Loucy (cell line): ENCODE measurements at regions not wholly inside any gene's neighbourhood (a gene's known extent, or its start where the extent isn't known, plus 50 kb on each side); places are given as distances from the start of the nearest gene placed in this dataset.

ENCODE experiments used
- H2AFZ ChIP-seq: fragments of 200-600 bp; sonication (generic); 2 replicates; pipeline ENCODE4 v1.6.0; 2016; ENCODE audit warnings: antibody characterized with exemption, mild to moderate bottlenecking, low read length, moderate library complexity
- H3F3A ChIP-seq: fragments of 200-600 bp; 2 replicates; pipeline ENCODE4 v1.6.0; 2016; ENCODE audit warnings: antibody characterized with exemption, low read depth, mild to moderate bottlenecking
- H3K27me3 ChIP-seq: fragments of 200-600 bp; sonication (generic); 2 replicates; pipeline ENCODE4 v1.6.1; 2014; ENCODE audit warnings: low read length, mild to moderate bottlenecking; ENCODE audit not compliant: insufficient read depth, poor library complexity, severe bottlenecking
- H3K36me3 ChIP-seq: fragments of 200-600 bp; sonication (generic); 2 replicates; pipeline ENCODE4 v1.6.1; 2016; ENCODE audit warnings: low read length; ENCODE audit not compliant: insufficient read depth
- H3K4me1 ChIP-seq: fragments of 200-600 bp; sonication (generic); 2 replicates; pipeline ENCODE4 v1.5.1; 2014; ENCODE audit warnings: low read length, mild to moderate bottlenecking; ENCODE audit not compliant: insufficient read depth, poor library complexity, severe bottlenecking
- H3K4me2 ChIP-seq: fragments of 200-600 bp; sonication (generic); 2 replicates; pipeline ENCODE4 v1.6.0; 2014; ENCODE audit warnings: antibody characterized with exemption, low read length, low read depth, mild to moderate bottlenecking; ENCODE audit not compliant: poor library complexity, severe bottlenecking
- H3K4me3 ChIP-seq: fragments of 200-600 bp; sonication (generic); 2 replicates; pipeline ENCODE4 v1.5.1; 2014; ENCODE audit warnings: low read length, mild to moderate bottlenecking, mixed read lengths; ENCODE audit not compliant: poor library complexity, severe bottlenecking
- H3K79me2 ChIP-seq: fragments of 200-600 bp; sonication (generic); 2 replicates; pipeline ENCODE4 v1.6.1; 2014; ENCODE audit warnings: low read length; ENCODE audit not compliant: insufficient read depth
- H3K9ac ChIP-seq: fragments of 200-600 bp; sonication (generic); 2 replicates; pipeline ENCODE4 v1.6.0; 2014; ENCODE audit warnings: mild to moderate bottlenecking, low read depth, low read length, moderate library complexity; ENCODE audit not compliant: poor library complexity, severe bottlenecking
- H3K9me2 ChIP-seq: fragments of 200-600 bp; sonication (generic); replicated peaks from 2 replicates; pipeline ENCODE4 v1.6.1; 2016; ENCODE audit warnings: low read depth, low read length, mixed read lengths
- H3K9me3 ChIP-seq: fragments of 200-600 bp; sonication (generic); 2 replicates; pipeline ENCODE4 v1.6.1; 2014; ENCODE audit warnings: mild to moderate bottlenecking, antibody characterized with exemption, low read length, low read depth; ENCODE audit not compliant: insufficient read depth
- H4K20me1 ChIP-seq: fragments of 200-600 bp; sonication (generic); 2 replicates; pipeline ENCODE4 v1.6.0; 2014; ENCODE audit warnings: antibody characterized with exemption, low read length, mild to moderate bottlenecking; ENCODE audit not compliant: insufficient read depth, poor library complexity, severe bottlenecking
- CTCF ChIP-seq: fragments of 200-600 bp; sonication (generic); conservative IDR thresholded peaks from 2 replicates; pipeline ENCODE4 v1.5.1; 2014; ENCODE audit warnings: mild to moderate bottlenecking, antibody characterized with exemption, low read length
- EZH2phosphoT487 ChIP-seq: fragments of 200-600 bp; IDR thresholded peaks from 2 replicates; pipeline ENCODE4 v1.6.1; 2018; ENCODE audit warnings: antibody characterized with exemption, mild to moderate bottlenecking, moderate library complexity, borderline replicate concordance

GRCh38 chr3:103002425-103003176 is 567.8 kb downstream of the ZPLD1 start:
- Histone ChIP-seq H3K9me3 (no peaks in the 10 kb centered on the region), H3K27me3 (no peaks in the 10 kb centered on the region), H3K79me2 (no peaks in the 10 kb centered on the region), H3F3A (no peaks in the 10 kb centered on the region), H3K9me2 (no peaks in the 10 kb centered on the region), H3K9ac (peak overlapping the region; percentile 25), H3K4me2 (peak overlapping the region; percentile 67), H4K20me1 (no peaks in the 10 kb centered on the region), H3K4me1 (peaks cover 12% of the 10 kb centered on the region), H2AFZ (peak overlapping the region; percentile 52; the same call in 1 of the 2 replicates), H3K36me3 (no peaks in the 10 kb centered on the region), H3K4me3 (peak overlapping the region; percentile 54)
- TF ChIP-seq EZH2phosphoT487 (no peak), CTCF (no peak)

- no peaks in the 10 kb centered on the region for H3K27me3 ChIP-seq
- H2AFZ ChIP-seq: peak overlapping the region; percentile 41; the same call in 1 of the 2 replicates
- H3K4me2 ChIP-seq: no peak overlapping the region
- H3K4me1 ChIP-seq: peaks cover 12% of the 10 kb centered on the region
- no peak for TF ChIP-seq EZH2phosphoT487
- no peak for TF ChIP-seq CTCF
- H3K79me2 ChIP-seq: no peaks in the 10 kb centered on the region
- H3K4me3 ChIP-seq: no peak overlapping the region
- H3K9me3 ChIP-seq: no peaks in the 10 kb centered on the region
- no peaks in the 10 kb centered on the region for H3K9me2 ChIP-seq
- H3K36me3 ChIP-seq: no peaks in the 10 kb centered on the region
- H3K9ac ChIP-seq: no peak overlapping the region
- H4K20me1 ChIP-seq: no peaks in the 10 kb centered on the region
- no peaks in the 10 kb centered on the region for H3F3A ChIP-seq
Observed at GRCh38 chr3:103006526-103007183, 571.8 kb downstream of the ZPLD1 start.

GRCh38 chr3:103009609-103010008 is 574.8 kb downstream of the ZPLD1 start:
- H3K27me3 ChIP-seq: no peaks in the 10 kb centered on the region
- H2AFZ ChIP-seq: no peak overlapping the region
- no peak overlapping the region for H3K4me3 ChIP-seq
- no peaks in the 10 kb centered on the region for H3K4me1 ChIP-seq
- TF ChIP-seq EZH2phosphoT487 (no peak), CTCF (no peak)
- no peaks in the 10 kb centered on the region; the same call in 1 of the 2 replicates for H3K9me2 ChIP-seq
- no peaks in the 10 kb centered on the region for H3K9me3 ChIP-seq
- H3K9ac ChIP-seq: no peak overlapping the region
- H3K36me3 ChIP-seq: no peaks in the 10 kb centered on the region
- H3K4me2 ChIP-seq: no peak overlapping the region
- no peaks in the 10 kb centered on the region for H4K20me1 ChIP-seq
- no peaks in the 10 kb centered on the region for H3F3A ChIP-seq
- no peaks in the 10 kb centered on the region for H3K79me2 ChIP-seq
